NCI-H524 (cell line): ENCODE measurements at regions not wholly inside any gene's neighbourhood (a gene's known extent, or its start where the extent isn't known, plus 50 kb on each side); places are given as distances from the start of the nearest gene placed in this dataset.
A peak's percentile ranks its signal among the peaks of the same experiment; 100 is the strongest.
"Not testable (repeated sequence)": the region's sequence is repeated elsewhere in the genome, so short reads cannot be mapped to it uniquely, and the experiment has no call there.

ENCODE experiments used
- DNase-seq, 2 experiments: peaks; one replicate each; lab custom pipeline; 2025; lab: John Stamatoyannopoulos, UW

GRCh38 chr16:88185976-88186888, 196.5 kb upstream of the ZNF469 start:
- DNase-seq: not testable (repeated sequence)

- DNase-seq: not testable (repeated sequence)
These were observed 195.6 kb upstream of the ZNF469 start for GRCh38 chr16:88186889-88187870.

- not testable (repeated sequence) for DNase-seq
These were observed 194.4 kb upstream of the ZNF469 start for GRCh38 chr16:88188171-88188895.

- not testable (repeated sequence) for DNase-seq
These were observed 192.1 kb upstream of the ZNF469 start for GRCh38 chr16:88190592-88191095.

- not testable (repeated sequence) for DNase-seq
These were observed 191.6 kb upstream of the ZNF469 start for GRCh38 chr16:88191168-88191567.

- DNase-seq: no peak
These were observed 190.2 kb upstream of the ZNF469 start for GRCh38 chr16:88192601-88193000.

GRCh38 chr16:88193706-88194396, 188.9 kb upstream of the ZNF469 start:
- peak; percentile 29 to 69 for DNase-seq

- DNase-seq: peak; percentile 27 to 69
These were observed 188.1 kb upstream of the ZNF469 start for GRCh38 chr16:88194397-88195268.

- DNase-seq: no peak
These were observed 187.5 kb upstream of the ZNF469 start for GRCh38 chr16:88195269-88195705.

GRCh38 chr16:88195911-88196465, 186.8 kb upstream of the ZNF469 start:
- DNase-seq: no peak

GRCh38 chr16:88196471-88197400, 186.0 kb upstream of the ZNF469 start:
- DNase-seq: no peak

GRCh38 chr16:88197481-88198456, 185.0 kb upstream of the ZNF469 start:
- peak in 1 of 2 experiments; percentile 19 for DNase-seq

- not testable (repeated sequence) for DNase-seq
These were observed 184.1 kb upstream of the ZNF469 start for GRCh38 chr16:88198457-88199295.

GRCh38 chr16:88199296-88200153, 183.2 kb upstream of the ZNF469 start:
- not testable (repeated sequence) for DNase-seq
